Right renal pelvis (tissue), 4 donors: ENCODE measurements at regions not wholly inside any gene's neighbourhood (a gene's known extent, or its start where the extent isn't known, plus 50 kb on each side); places are given as distances from the start of the nearest gene placed in this dataset.

Source experiments
- DNase-seq, 4 donors: peaks; one replicate each; pipeline ENCODE4 v3.0.0-alpha.2; 2013; ENCODE audit warnings: low read depth in 4 of 4, low spot score in 3 of 4, missing footprints in 1 of 4

- DNase-seq: no peak
These were observed 102.6 kb upstream of the GIMD1 start for GRCh38 chr4:106471151-106471550.

GRCh38 chr4:106463622-106464021, 95.0 kb upstream of the GIMD1 start:
- DNase-seq: no peak

- DNase-seq: no peak
These were observed 86.0 kb upstream of the GIMD1 start for GRCh38 chr4:106454581-106454980.

GRCh38 chr4:106454021-106454420, 85.4 kb upstream of the GIMD1 start:
- DNase-seq: no peak

- DNase-seq: no peak
These were observed 82.5 kb upstream of the GIMD1 start for GRCh38 chr4:106451091-106451490.

GRCh38 chr4:106450249-106450648, 81.7 kb upstream of the GIMD1 start:
- no peak for DNase-seq

- DNase-seq: no peak
These were observed 76.0 kb upstream of the GIMD1 start for GRCh38 chr4:106444557-106444956.

- no peak for DNase-seq
These were observed 62.2 kb upstream of the GIMD1 start for GRCh38 chr4:106430797-106431196.

- no peak for DNase-seq
These were observed 61.3 kb upstream of the GIMD1 start for GRCh38 chr4:106429885-106430284.

GRCh38 chr4:106426069-106426468, 57.5 kb upstream of the GIMD1 start:
- no peak for DNase-seq

- DNase-seq: no peak
These were observed 57.0 kb upstream of the GIMD1 start for GRCh38 chr4:106425576-106425975.

GRCh38 chr4:106424426-106424825, 55.8 kb upstream of the GIMD1 start:
- DNase-seq: no peak

- no peak for DNase-seq
These were observed 55.2 kb upstream of the GIMD1 start for GRCh38 chr4:106423791-106424190.

GRCh38 chr4:106422766-106423165, 54.2 kb upstream of the GIMD1 start:
- no peak for DNase-seq

- no peak for DNase-seq
These were observed 53.1 kb upstream of the GIMD1 start for GRCh38 chr4:106421441-106422296.

- DNase-seq: no peak
These were observed 49.9 kb upstream of the GIMD1 start for GRCh38 chr4:106418444-106418843.
